ENCODE measurements at regions not wholly inside any gene's neighbourhood (a gene's known extent, or its start where the extent isn't known, plus 50 kb on each side); places are given as distances from the start of the nearest gene placed in this dataset.
A peak's percentile ranks its signal among the peaks of the same experiment; 100 is the strongest.
"Not testable (repeated sequence)": the region's sequence is repeated elsewhere in the genome, so short reads cannot be mapped to it uniquely, and the experiment has no call there.

DNA sequence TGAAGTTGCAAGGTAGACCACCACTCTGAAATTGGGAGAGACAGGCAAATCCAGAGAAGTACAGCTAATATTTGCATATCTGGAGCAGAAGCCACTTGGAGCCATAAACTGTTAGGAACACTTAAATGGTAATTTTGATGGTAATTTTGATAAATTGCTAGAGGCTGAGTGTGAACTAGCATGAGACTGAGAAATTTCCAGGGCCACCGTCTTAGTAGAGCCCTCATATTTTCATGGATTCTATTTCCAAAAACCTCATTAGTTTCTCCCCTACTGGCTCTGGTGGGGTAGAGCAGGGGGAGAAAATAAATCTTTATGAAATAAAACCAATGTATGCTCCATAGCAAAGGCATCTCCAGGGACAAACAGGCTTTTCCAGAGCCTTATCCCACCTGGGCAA, 429.4 kb upstream of the DIPK2B start:
- no peak for DNase-seq

DNA sequence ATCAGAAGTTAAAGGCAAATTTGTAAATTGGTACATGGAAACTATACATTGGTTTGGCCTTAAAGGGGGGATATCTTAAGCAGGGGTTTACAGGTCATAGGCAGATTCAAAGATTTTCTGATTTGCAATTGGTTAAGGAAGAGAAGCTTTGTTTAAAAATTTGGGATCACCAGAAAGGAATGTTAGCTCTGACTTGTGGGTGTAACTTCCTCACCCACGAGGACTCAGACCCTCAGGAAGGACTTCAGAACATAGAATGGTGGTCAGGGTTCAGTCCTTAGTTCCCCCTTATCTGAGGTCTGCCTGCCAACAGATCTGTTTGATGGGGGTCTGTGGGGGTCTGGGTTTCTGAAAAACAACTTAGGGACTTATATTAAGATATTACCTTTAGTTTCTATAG, 427.4 kb upstream of the DIPK2B start:
- no peak for DNase-seq

- DNase-seq, result peak; percentile 7
Measured at GRCh38 chrX:45623266-45623665, 422.6 kb upstream of the DIPK2B start.

- no peak for DNase-seq
Measured at GRCh38 chrX:45622538-45622937, 421.9 kb upstream of the DIPK2B start.

- DNase-seq, result peak; percentile 3
Measured at GRCh38 chrX:45622042-45622423, 421.4 kb upstream of the DIPK2B start.

- peak; percentile 21 for DNase-seq
Measured at GRCh38 chrX:45621376-45622041, 420.8 kb upstream of the DIPK2B start.

DNA sequence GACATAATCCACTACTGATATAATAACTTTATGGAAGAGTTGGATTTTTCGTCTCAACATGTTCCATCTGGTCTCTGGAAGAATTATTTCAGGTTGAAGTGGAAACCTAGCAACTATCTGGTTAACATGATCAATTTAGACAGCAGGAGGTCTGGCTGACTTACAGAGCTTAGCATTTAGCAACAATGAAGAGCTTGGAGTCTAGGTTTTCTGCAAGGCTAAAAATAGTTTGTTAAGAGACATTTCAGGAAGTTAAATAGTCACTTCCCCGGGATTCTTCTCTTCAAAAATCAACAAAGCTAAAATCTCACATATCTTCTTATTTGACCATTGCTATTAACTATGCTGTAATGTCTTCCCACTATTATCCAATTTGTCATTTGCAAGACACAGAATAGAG, 418.6 kb upstream of the DIPK2B start:
- DNase-seq, result no peak

GRCh38 chrX:45615591-45615990, 414.9 kb upstream of the DIPK2B start:
- DNase-seq, result not testable (repeated sequence)

GRCh38 chrX:45614853-45615252, 414.2 kb upstream of the DIPK2B start:
- DNase-seq, result no peak

DNA sequence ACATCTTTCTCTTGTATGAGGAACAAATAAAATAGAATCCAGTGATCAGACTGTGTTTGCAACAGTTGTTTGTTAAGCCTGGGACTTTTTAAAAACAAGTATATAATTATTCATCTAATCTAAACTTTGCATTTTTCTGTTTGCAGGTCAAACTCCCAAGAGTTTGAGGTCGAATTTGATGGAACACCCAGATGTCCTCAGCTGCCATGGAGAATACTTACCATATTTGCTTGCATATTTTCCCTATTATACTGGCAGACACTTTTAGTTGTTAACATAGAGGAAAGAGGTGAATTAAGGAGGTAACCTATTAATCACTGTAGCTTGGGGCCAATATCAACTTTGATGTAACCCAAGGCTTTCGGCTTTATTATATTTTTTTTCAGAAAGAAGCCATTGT, 401.5 kb upstream of the DIPK2B start:
- DNase-seq, result no peak

DNA sequence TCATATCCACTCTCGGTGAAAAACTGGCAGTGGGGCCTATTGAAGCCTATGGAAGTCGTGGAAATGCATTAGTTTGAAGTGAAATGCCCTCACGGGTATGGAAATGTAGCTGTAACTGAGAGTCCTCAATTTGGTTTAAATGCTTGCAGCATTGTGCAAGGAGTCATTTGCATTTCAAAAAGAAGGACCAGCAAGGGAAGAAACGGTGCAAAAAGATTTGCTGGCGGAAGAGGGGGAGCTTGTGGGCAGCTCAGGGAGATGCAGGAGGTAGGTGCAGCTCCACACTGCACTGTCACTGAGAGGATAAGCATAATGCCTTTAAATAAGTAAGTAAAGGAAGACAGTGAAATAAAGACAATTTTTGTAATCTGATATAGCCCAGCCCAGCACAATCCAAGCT, 400.4 kb upstream of the DIPK2B start:
- no peak for DNase-seq

GRCh38 chrX:45598861-45599260, 398.2 kb upstream of the DIPK2B start:
- DNase-seq, result no peak

GRCh38 chrX:45596188-45596808, 395.6 kb upstream of the DIPK2B start:
- no peak for DNase-seq

DNA sequence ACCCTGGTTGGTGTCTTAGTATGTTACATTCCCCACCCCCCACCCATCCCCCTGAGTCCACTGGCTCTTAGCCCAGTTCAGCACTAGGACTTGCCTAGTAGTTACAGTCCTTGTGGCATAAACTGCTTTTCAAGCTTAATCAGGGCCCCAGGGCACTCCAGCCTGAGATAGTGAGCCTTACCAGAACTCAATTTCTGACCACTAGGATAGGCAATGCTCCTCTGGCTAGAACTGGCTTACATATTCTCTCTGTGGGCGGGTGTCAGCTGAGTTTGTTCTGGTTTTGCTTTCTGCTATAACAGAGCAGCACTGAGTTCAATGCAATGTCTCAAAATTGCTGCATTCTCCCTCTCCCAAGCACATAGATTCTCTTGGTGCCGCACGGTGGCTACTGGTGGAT, 391.4 kb upstream of the DIPK2B start:
- DNase-seq, result peak; percentile 48

GRCh38 chrX:45591650-45592049, 391.0 kb upstream of the DIPK2B start:
- DNase-seq, result no peak

DNA sequence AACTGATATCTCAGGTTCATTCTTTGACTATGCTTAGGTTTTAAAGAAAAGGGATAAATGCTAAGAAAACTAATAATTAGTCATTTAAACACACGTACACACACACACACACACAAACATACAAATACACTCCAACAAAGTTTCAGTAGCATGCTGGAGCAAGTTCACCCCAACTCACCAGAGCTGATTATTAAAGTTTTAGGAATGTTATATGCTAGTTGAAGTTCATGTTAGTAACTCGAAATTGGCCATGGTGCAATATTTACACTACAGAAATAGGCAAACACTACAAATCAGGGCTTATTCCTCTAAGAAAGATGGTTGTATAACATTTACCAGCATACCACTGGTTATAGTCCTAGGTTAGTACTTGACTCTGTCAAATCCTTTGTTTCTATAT, 384.0 kb upstream of the DIPK2B start:
- DNase-seq, result no peak

- no peak for DNase-seq
Measured at GRCh38 chrX:45577361-45577760, 376.7 kb upstream of the DIPK2B start.

DNA sequence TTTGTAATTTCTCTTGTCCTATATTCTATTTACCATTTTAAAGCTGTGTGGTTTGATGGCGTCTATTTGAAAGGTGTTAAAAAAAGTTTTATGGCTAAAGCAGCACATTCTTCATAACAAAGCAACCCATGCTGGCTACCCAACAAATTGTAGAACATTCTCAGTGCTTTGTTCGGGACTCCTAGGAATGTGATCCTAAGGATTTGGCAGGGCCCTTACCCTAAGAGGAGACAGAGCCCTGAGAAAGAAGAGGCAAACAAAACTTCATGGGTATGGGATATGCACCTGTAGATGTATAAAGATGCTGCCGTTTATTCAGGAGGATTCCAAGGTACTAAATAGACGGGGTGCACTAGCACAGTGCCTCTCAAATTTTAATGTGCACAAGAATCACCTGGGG, 370.8 kb upstream of the DIPK2B start:
- no peak for DNase-seq

DNA sequence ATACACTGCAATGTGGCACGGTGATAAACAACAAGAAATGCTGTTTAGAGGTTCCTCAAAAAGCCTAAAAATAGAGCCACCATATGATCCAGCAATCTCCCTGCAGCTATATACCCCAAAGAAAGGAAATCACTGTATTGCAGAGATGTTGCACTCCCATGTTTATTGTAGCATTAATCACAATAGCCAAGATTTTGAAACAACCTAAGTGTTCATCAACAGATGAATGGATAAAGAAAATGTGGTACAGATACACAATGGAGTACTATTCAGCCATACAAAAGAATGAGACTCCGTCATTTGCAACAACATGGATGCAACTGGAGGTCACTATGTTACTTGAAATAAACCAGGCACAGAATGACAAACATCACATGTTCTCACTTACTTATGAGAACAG, 365.8 kb upstream of the DIPK2B start:
- no peak for DNase-seq

DNA sequence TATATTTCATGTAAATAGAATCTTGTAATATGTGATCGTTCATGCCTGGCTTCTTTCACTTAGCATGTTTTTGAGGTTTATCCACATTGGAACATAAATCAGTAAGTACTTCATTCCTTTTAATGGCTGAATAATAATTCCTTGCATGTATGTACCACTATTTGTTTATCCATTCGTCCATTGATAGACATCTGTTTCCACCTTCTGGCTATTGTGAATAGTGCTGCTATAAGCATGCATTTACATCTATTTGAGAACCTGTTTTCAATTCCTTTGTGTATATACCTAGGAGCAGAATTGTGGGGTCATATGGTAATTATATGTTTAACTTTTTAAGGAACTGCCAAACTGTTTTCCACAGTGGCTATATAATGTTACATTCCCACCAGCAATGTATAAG, 356.7 kb upstream of the DIPK2B start:
- DNase-seq, result no peak

DNA sequence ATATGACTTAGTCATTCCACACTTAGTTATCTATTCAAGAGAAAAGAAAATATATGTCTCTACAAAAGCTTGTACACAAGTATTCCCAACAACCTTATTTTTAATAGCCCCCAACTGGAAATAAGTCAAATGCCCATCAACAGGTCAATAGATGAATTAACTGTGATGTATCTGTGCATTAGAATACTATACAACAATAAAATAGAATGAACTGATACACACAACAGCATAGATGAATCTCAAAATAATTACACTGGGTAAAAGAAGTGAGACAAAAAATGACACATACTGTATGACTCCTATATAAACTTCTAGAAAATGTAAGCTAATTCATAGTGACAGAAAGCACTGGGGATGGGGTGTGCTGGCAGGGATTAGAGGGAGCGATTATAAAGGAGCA, 354.1 kb upstream of the DIPK2B start:
- no peak for DNase-seq

GRCh38 chrX:45553417-45553816, 352.7 kb upstream of the DIPK2B start:
- no peak for DNase-seq

GRCh38 chrX:45546697-45547096, 346.0 kb upstream of the DIPK2B start:
- not testable (repeated sequence) for DNase-seq

- DNase-seq, result no peak
Measured at GRCh38 chrX:45540181-45540580, 339.5 kb upstream of the DIPK2B start.

- no peak for DNase-seq
Measured at GRCh38 chrX:45537936-45538335, 337.3 kb upstream of the DIPK2B start.

Data from suppressor macrophage treated with lipopolysaccharide for 4 hours (primary cell).